Medulla oblongata (tissue), 1 donor: ENCODE measurements at regions not wholly inside any gene's neighbourhood (a gene's known extent, or its start where the extent isn't known, plus 50 kb on each side); places are given as distances from the start of the nearest gene placed in this dataset.
A peak's percentile ranks its signal among the peaks of the same experiment; 100 is the strongest.
"Not testable (repeated sequence)": the region's sequence is repeated elsewhere in the genome, so short reads cannot be mapped to it uniquely, and the experiment has no call there.

Experiments used
- DNase-seq: peaks from one replicate; pipeline ENCODE4 v3.0.0-alpha.2; 2015; ENCODE audit errors: extremely low spot score

GRCh38 chr5:78726571-78726970, 78.0 kb upstream of the LHFPL2 start:
- no peak for DNase-seq

GRCh38 chr5:78726003-78726402, 77.4 kb upstream of the LHFPL2 start:
- DNase-seq, result no peak

- no peak for DNase-seq
Observed at GRCh38 chr5:78724061-78724460, 75.5 kb upstream of the LHFPL2 start.

- DNase-seq, result no peak
Observed at GRCh38 chr5:78720997-78721396, 72.4 kb upstream of the LHFPL2 start.

- DNase-seq, result no peak
Observed at GRCh38 chr5:78720227-78720985, 71.8 kb upstream of the LHFPL2 start.

- DNase-seq, result no peak
Observed at GRCh38 chr5:78719504-78720219, 71.1 kb upstream of the LHFPL2 start.

GRCh38 chr5:78718824-78719223, 70.3 kb upstream of the LHFPL2 start:
- DNase-seq, result no peak

- DNase-seq, result no peak
Observed at GRCh38 chr5:78717674-78718584, 69.4 kb upstream of the LHFPL2 start.

- no peak for DNase-seq
Observed at GRCh38 chr5:78716206-78716605, 67.6 kb upstream of the LHFPL2 start.

GRCh38 chr5:78715351-78715750, 66.8 kb upstream of the LHFPL2 start:
- not testable (repeated sequence) for DNase-seq

- DNase-seq, result not testable (repeated sequence)
Observed at GRCh38 chr5:78711670-78712069, 63.1 kb upstream of the LHFPL2 start.

GRCh38 chr5:78709729-78710430, 61.3 kb upstream of the LHFPL2 start:
- not testable (repeated sequence) for DNase-seq

GRCh38 chr5:78706825-78707224, 58.3 kb upstream of the LHFPL2 start:
- DNase-seq, result no peak

GRCh38 chr5:78706381-78706780, 57.8 kb upstream of the LHFPL2 start:
- DNase-seq, result no peak

- no peak for DNase-seq
Observed at GRCh38 chr5:78705826-78706225, 57.3 kb upstream of the LHFPL2 start.

- no peak for DNase-seq
Observed at GRCh38 chr5:78701795-78702410, 53.3 kb upstream of the LHFPL2 start.

GRCh38 chr5:78699552-78700153, 51.1 kb upstream of the LHFPL2 start:
- no peak for DNase-seq

GRCh38 chr5:78698191-78698791, 49.7 kb upstream of the LHFPL2 start:
- DNase-seq, result peak; percentile 23
